ENCODE measurements at regions not wholly inside any gene's neighbourhood (a gene's known extent, or its start where the extent isn't known, plus 50 kb on each side); places are given as distances from the start of the nearest gene placed in this dataset.

DNA sequence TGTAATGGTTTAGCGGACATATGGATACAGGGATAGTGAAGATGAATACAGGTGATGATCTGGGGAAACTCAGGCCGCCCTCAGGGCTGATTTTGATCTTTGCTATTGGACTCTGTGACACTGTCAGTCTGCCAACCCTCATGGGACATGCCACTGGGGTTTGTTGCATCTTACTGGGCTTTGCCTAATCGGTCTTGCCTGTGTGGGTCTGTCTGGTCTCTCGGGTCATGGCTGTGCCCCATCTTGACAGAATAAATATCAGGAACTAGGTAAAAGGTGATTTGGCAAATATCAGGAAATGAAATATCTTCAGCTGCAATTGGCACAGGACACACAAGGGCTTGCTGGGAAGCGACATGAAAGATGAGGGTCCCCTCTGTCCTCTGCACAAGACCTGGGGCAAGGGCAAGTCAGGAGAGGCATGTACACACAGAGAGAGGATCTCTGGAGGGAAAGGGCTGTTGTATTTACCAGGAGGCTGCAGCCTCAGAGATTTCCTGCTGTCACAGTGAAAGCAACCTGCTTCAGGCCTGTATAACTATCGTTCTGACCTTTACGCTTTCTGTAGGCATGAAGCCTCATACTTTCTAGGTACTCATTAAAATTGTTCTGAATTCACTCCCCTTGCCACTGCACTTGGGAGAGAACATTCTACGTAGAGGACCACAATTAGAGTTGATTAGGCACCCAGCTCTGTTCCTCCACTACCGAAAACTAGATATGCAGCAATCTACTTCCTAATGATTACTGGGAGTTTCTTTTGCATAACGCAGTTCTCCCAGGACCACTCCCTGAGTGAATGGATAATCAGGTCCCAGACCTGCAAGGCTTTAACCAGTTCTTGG, 52.0 kb upstream of the GADD45A start:
- TF ChIP-seq POLR2A (IDR thresholded peaks at IDR 0.05; ENCODE audit: low read depth, low read length) = no peak
- no peak for DNase-seq (ENCODE audit: insufficient read length, low spot score)
- no peak for FAIRE-seq

DNA sequence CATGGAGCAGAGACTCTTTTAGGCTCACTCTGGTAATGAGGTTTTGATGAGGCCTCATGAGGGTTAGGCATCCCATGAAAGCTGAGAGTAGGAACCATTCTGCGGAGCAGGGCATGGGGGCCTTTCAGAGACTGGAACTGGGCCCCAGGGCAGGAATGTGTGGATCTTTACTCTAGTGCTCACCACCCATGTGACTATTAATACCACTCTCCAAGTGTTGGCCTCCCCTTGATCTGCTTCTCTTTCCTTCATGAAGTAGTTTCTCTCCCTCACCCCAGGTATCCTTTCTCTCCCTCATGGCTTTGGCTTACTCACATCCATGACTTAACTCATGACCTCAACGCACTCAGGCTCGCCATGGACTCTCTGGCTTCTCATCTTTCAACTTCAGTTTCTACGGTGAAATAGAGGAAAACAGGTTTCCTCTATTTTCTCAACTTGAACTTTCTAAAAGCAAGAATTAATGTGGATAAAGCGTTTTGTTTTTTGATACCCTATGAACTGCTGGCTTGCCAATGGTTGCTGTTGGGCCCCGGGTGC, 50.5 kb upstream of the GADD45A start:
- DNase-seq (ENCODE audit: insufficient read length, low spot score) (no peak), FAIRE-seq (no peak)
- TF ChIP-seq POLR2A (IDR thresholded peaks at IDR 0.05; ENCODE audit: low read depth, low read length) = no peak

DNA sequence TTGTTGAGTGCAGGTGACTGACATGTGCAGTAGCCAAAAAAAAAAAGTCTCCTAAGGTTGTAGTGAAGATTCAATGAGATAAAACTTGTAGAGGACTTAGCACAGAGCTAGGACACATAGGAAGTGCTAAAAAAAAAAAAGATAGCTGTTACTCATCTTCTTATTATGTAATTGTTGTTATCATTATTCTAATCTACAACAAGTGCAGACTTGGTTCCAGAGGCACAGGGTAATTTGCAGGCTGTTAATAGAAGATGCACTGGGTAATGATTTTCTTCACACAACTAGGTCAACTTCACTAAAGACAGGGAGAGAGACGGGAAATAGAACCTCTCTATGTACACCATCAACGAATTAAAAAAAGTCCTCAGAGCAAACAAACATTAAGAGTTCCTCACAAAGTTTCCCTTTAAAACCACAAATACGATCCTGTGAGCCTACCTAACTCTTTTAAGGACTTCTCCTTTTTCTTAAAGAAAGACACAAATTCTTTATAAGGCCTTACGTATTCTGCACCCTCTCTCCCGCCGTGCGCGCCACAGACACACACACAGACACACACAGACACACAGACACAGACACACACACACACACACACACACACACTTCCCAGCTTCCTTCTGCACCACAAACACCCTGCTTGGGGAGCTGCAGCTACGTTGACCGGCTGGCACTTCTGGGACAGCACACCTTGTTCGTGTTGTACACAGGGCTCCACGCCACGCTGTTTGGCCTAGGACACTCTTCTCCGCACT, 49.8 kb upstream of the GADD45A start:
- DNase-seq (ENCODE audit: insufficient read length, low spot score) (no peak), FAIRE-seq (no peak)
- TF ChIP-seq POLR2A (IDR thresholded peaks at IDR 0.05; ENCODE audit: low read depth, low read length) = no peak
